Adrenal gland (tissue), 9 donors: ENCODE measurements at regions not wholly inside any gene's neighbourhood (a gene's known extent, or its start where the extent isn't known, plus 50 kb on each side); places are given as distances from the start of the nearest gene placed in this dataset.

Experiments
- DNase-seq, 7 donors: peaks; one replicate each; pipeline ENCODE4 v3.0.0-alpha.2; 2019 to 2020
- H3K27ac ChIP-seq, 5 donors: fragments of 200-600 bp; sonication (generic) in 4 of 5; 1 replicate in 3 of 5; 2 replicates in 2 of 5; pipeline versions ENCODE4 v1.5.1 to v1.8.0; 2016 to 2020; ENCODE audit warnings: mild to moderate bottlenecking in 1 of 5
- H3K27me3 ChIP-seq: fragments of 200-600 bp; 2 replicates; pipeline ENCODE4 v1.8.0; 2021
- H3K36me3 ChIP-seq, 2 donors: fragments of 200-600 bp; replicated peaks in 1 of 2; 1 replicate in 1 of 2; 2 replicates in 1 of 2; pipeline versions ENCODE4 v1.5.1 to v1.8.0; 2018 to 2022
- H3K4me1 ChIP-seq, 2 donors: fragments of 200-600 bp; replicated peaks in 1 of 2; 1 replicate in 1 of 2; 2 replicates in 1 of 2; pipeline versions ENCODE4 v1.5.1 to v1.8.0; 2018 to 2021
- H3K4me3 ChIP-seq, 4 donors: fragments of 200-600 bp; sonication (generic) in 3 of 4; one replicate each; pipeline ENCODE4 v1.5.1; 2016 to 2018
- H3K9me3 ChIP-seq, 3 donors: fragments of 200-600 bp; sonication (generic) in 1 of 3; replicated peaks in 1 of 3; 1 replicate in 2 of 3; 2 replicates in 1 of 3; pipeline versions ENCODE4 v1.5.1 to v1.8.0; 2016 to 2021
- POLR2A ChIP-seq, 2 donors: fragments of 450-650 bp; IDR thresholded peaks; one replicate each; pipeline ENCODE4 v1.6.1; 2017; ENCODE audit warnings: antibody characterized with exemption in 2 of 2, mild to moderate bottlenecking in 2 of 2, moderate library complexity in 1 of 2
- WGBS, 4 donors: extraction: QIAGEN DNeasy Blood & Tissue Kit in 2 of 4; methylation state at CpG; one replicate each; pipeline versions ENCODE4 v1.1.5 to v1.1.7; 2013 to 2017; 5-methylcytosine and 5-hydroxymethylcytosine counted together
- intact Hi-C, 2 donors: fragments of 100-400 bp; cut with DNase I; formaldehyde crosslinking; loops; one replicate each; pipeline versions ENCODE4 v1.14.1 to v1.15.0; 2022 to 2023
- TF ChIP-seq, protein P1 (sequence below), 6 experiments: fragments of 450-650 bp in 4 of 6; fragments of 200-600 bp in 2 of 6; sonication (generic) in 1 of 6; IDR thresholded peaks; 1 replicate in 5 of 6; 2 replicates in 1 of 6; pipeline versions ENCODE4 v1.5.1 to v1.8.0; 2016 to 2021; ENCODE audit warnings: antibody characterized with exemption in 6 of 6, mild to moderate bottlenecking in 2 of 6, moderate library complexity in 1 of 6
- donor health status: healthy with polysubstance abuse.
- donor health status: Bipolar disorder and iron deficiency.
- donor health status: DM: yes; HTN: yes; CAD: no.
- donor health status: DM: no; HTN: no; CAD: no.
- donor health status: DM: no; HTN: no; CAD: no.

DNA sequence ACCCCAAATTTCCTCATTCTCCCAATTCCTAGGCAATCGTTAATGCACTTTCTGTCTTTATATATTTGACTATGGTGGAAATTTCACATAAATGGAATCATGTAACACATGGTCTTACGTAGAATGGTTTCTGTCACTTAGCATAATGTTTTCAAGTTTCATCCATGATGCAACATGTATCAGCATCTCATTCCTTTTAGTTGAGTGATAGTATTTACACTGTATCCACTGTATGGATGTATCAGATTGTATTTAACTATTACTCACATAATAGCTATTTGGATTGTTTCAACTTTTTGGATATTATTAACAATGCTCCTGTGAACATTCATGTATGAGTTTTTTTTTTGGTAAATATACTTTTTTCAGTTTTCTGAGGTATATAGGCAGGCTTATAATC, 982.3 kb upstream of the DDX18 start:
- Histone ChIP-seq H3K36me3 (no peaks in the 10 kb centered on the region), H3K27ac (no peak overlapping the region), H3K9me3 (no peaks in the 10 kb centered on the region), H3K27me3 (no peaks in the 10 kb centered on the region), H3K4me3 (no peak overlapping the region), H3K4me1 (no peaks in the 10 kb centered on the region)
- WGBS, 4 donors = 69 to 95% (median 82%) methylated on average over 2 of the region's 2 CpGs
- no peak for DNase-seq
- intact Hi-C loops = no loop called here
- TF ChIP-seq, protein P1, sequence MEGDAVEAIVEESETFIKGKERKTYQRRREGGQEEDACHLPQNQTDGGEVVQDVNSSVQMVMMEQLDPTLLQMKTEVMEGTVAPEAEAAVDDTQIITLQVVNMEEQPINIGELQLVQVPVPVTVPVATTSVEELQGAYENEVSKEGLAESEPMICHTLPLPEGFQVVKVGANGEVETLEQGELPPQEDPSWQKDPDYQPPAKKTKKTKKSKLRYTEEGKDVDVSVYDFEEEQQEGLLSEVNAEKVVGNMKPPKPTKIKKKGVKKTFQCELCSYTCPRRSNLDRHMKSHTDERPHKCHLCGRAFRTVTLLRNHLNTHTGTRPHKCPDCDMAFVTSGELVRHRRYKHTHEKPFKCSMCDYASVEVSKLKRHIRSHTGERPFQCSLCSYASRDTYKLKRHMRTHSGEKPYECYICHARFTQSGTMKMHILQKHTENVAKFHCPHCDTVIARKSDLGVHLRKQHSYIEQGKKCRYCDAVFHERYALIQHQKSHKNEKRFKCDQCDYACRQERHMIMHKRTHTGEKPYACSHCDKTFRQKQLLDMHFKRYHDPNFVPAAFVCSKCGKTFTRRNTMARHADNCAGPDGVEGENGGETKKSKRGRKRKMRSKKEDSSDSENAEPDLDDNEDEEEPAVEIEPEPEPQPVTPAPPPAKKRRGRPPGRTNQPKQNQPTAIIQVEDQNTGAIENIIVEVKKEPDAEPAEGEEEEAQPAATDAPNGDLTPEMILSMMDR (IDR thresholded peaks at IDR 0.05) = no peak
- no peak for TF ChIP-seq POLR2A (IDR thresholded peaks at IDR 0.05)

DNA sequence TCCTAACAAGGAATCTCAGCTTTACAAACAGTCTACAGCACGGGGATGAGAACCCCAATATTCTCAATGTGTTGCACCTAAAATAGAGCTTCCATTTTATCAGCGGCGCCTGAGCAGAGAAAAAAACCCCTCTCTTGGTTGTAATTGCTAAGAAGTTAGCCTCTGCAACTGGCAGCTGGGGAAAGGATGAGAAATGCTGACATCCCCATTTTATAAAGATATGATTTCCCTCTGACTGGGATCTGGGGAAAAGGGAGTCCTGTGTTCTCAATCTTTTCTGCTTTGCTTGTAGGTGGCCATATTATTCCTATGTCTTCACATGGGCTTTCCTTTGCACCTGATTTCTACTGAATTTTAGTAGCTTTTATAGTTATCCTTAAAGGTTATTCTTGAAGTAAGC, 981.4 kb upstream of the DDX18 start:
- no peaks in the 10 kb centered on the region for H3K27me3 ChIP-seq
- no peaks in the 10 kb centered on the region for H3K36me3 ChIP-seq
- H3K27ac ChIP-seq = no peak overlapping the region
- no peak for DNase-seq
- no peaks in the 10 kb centered on the region for H3K4me1 ChIP-seq
- no peaks in the 10 kb centered on the region for H3K9me3 ChIP-seq
- H3K4me3 ChIP-seq = no peak overlapping the region
- intact Hi-C loops = no loop called here
- no peak for TF ChIP-seq POLR2A (IDR thresholded peaks at IDR 0.05)
- TF ChIP-seq, protein P1 (IDR thresholded peaks at IDR 0.05) = no peak
- WGBS, 4 donors = 82 to 97% (median 87%) methylated on average over 3 of the region's 3 CpGs

- DNase-seq = peak in 1 of 7 donors; percentile 13
- intact Hi-C loops = no loop called here
- H3K4me3 ChIP-seq = no peak overlapping the region
- H3K4me1 ChIP-seq = no peaks in the 10 kb centered on the region
- 72 to 89% (median 85%) methylated on average over 3 to 5 of the region's 5 CpGs for WGBS, 4 donors
- no peaks in the 10 kb centered on the region for H3K36me3 ChIP-seq
- H3K9me3 ChIP-seq = no peaks in the 10 kb centered on the region
- no peaks in the 10 kb centered on the region for H3K27me3 ChIP-seq
- TF ChIP-seq, protein P1 (IDR thresholded peaks at IDR 0.05) = no peak
- TF ChIP-seq POLR2A (IDR thresholded peaks at IDR 0.05) = no peak
- H3K27ac ChIP-seq = no peak overlapping the region
Measured at GRCh38 chr2:116842164-116842563, 972.3 kb upstream of the DDX18 start.

DNA sequence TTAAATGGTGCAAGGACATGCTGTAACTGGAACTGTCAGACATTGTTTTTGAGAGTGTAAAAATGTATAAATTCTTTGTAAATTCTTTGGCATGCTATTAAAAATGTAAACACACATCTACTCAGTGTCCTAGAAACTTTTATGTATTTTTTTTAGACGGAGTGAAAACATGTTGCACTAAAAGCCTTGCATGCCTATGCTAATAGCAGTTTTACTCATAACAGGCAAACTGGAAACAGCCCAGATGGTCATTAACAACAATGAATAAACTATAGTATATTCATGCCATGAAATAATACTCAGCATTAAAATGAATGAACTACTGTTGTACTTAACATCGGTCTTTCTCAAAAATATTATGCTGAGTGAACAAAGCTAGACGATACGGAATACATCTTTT, 954.8 kb upstream of the DDX18 start:
- 76 to 83% (median 82%) methylated on average over 4 of the region's 4 CpGs for WGBS, 4 donors
- TF ChIP-seq, protein P1 (IDR thresholded peaks at IDR 0.05) = no peak
- TF ChIP-seq POLR2A (IDR thresholded peaks at IDR 0.05) = no peak

More for the DNA sequence above, 954.8 kb upstream of the DDX18 start:
- Histone ChIP-seq H3K4me1 (no peaks in the 10 kb centered on the region), H3K27me3 (no peaks in the 10 kb centered on the region), H3K4me3 (no peak overlapping the region), H3K36me3 (no peaks in the 10 kb centered on the region), H3K9me3 (no peaks in the 10 kb centered on the region), H3K27ac (no peak overlapping the region)
- no peak for DNase-seq
- intact Hi-C loops = no loop called here
